GM12878 (cell line): ENCODE measurements at regions not wholly inside any gene's neighbourhood (a gene's known extent, or its start where the extent isn't known, plus 50 kb on each side); places are given as distances from the start of the nearest gene placed in this dataset.

Source experiments
- BRCA1 ChIP-seq: IDR thresholded peaks from 2 replicates; pipeline ENCODE4 v1.6.1; 2011; ENCODE audit warnings: low read depth, low read length, improper control_type of control experiment
- EP300 ChIP-seq, 2 experiments: fragments of 150-350 bp in 1 of 2; IDR thresholded peaks; 2 replicates each; pipeline ENCODE4 v1.6.1; 2011 to 2012; ENCODE audit warnings: low read depth in 2 of 2, low read length in 2 of 2, borderline replicate concordance in 1 of 2, improper control_type of control experiment in 1 of 2, inconsistent platforms in 1 of 2; ENCODE audit not compliant: control insufficient read depth in 1 of 2
- GABPA ChIP-seq: IDR thresholded peaks from 2 replicates; pipeline ENCODE4 v1.6.1; 2014; ENCODE audit warnings: antibody characterized with exemption, low read depth, mild to moderate bottlenecking, inconsistent platforms
- NR2C1 ChIP-seq: fragments of 450-650 bp; IDR thresholded peaks from 2 replicates; pipeline ENCODE4 v1.6.1; 2017; ENCODE audit warnings: antibody characterized with exemption, mild to moderate bottlenecking, moderate library complexity
- POLR2AphosphoS5 ChIP-seq: IDR thresholded peaks from 2 replicates; pipeline ENCODE4 v1.6.1; 2011; ENCODE audit warnings: mild to moderate bottlenecking, low read length, inconsistent platforms
- RAD21 ChIP-seq: IDR thresholded peaks from 2 replicates; pipeline ENCODE4 v1.6.1; 2011; ENCODE audit warnings: mild to moderate bottlenecking, low read depth, low read length, moderate library complexity; ENCODE audit not compliant: insufficient read depth
- TBL1XR1 ChIP-seq: IDR thresholded peaks from 2 replicates; pipeline ENCODE4 v1.6.1; 2012; ENCODE audit warnings: low read depth, low read length, improper control_type of control experiment
- ZNF24 ChIP-seq: fragments of 450-650 bp; IDR thresholded peaks from 2 replicates; pipeline ENCODE4 v1.6.1; 2017; ENCODE audit warnings: antibody characterized with exemption, mild to moderate bottlenecking
- TF ChIP-seq, protein P1 (sequence below): fragments of 450-650 bp; formaldehyde crosslinking; IDR thresholded peaks from 2 replicates; pipeline ENCODE4 v1.4.0; 2020; ENCODE audit warnings: mild to moderate bottlenecking, moderate library complexity
- TF ChIP-seq, protein P2 (sequence below): IDR thresholded peaks from 2 replicates; pipeline ENCODE4 v1.6.1; 2012; ENCODE audit warnings: low read depth, low read length, improper control_type of control experiment
- TF ChIP-seq, protein P3 (sequence below): IDR thresholded peaks from 2 replicates; pipeline ENCODE4 v1.6.1; 2012; ENCODE audit warnings: low read depth, low read length, improper control_type of control experiment

DNA sequence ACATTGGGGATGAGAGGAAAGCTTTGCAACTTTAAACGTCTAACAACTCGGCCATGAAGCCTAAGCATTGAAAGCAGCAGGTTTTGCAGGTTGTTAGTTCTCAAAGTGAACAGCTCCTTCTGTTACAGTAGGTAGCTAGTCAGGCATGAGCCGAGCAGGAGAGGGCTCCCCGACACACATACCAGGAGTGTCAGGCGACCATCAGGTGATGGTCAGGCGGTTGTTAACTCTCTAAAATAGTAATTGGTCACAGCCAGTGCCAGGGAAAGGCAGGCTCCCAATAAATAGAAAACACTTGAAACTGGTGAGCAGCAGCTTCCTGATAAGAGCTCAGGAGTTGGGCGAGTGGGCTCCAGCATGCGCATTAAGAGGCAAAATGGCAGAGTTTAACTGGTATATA, 53.5 kb upstream of the DAPL1 start:
- TF ChIP-seq, protein P1, sequence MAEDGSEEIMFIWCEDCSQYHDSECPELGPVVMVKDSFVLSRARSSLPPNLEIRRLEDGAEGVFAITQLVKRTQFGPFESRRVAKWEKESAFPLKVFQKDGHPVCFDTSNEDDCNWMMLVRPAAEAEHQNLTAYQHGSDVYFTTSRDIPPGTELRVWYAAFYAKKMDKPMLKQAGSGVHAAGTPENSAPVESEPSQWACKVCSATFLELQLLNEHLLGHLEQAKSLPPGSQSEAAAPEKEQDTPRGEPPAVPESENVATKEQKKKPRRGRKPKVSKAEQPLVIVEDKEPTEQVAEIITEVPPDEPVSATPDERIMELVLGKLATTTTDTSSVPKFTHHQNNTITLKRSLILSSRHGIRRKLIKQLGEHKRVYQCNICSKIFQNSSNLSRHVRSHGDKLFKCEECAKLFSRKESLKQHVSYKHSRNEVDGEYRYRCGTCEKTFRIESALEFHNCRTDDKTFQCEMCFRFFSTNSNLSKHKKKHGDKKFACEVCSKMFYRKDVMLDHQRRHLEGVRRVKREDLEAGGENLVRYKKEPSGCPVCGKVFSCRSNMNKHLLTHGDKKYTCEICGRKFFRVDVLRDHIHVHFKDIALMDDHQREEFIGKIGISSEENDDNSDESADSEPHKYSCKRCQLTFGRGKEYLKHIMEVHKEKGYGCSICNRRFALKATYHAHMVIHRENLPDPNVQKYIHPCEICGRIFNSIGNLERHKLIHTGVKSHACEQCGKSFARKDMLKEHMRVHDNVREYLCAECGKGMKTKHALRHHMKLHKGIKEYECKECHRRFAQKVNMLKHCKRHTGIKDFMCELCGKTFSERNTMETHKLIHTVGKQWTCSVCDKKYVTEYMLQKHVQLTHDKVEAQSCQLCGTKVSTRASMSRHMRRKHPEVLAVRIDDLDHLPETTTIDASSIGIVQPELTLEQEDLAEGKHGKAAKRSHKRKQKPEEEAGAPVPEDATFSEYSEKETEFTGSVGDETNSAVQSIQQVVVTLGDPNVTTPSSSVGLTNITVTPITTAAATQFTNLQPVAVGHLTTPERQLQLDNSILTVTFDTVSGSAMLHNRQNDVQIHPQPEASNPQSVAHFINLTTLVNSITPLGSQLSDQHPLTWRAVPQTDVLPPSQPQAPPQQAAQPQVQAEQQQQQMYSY (CRISPR knock-in tag): no peak
- no peak for TF ChIP-seq RAD21
- no peak for TF ChIP-seq POLR2AphosphoS5
- no peak for TF ChIP-seq NR2C1
- no peak for TF ChIP-seq TBL1XR1
- no peak for TF ChIP-seq EP300 (IDR thresholded peaks at IDR 0.05; ENCODE audit: borderline replicate concordance in 1 of 2, control insufficient read depth in 1 of 2, low read depth in 2 of 2, low read length in 2 of 2)
- TF ChIP-seq ZNF24: no peak
- TF ChIP-seq, protein P2, sequence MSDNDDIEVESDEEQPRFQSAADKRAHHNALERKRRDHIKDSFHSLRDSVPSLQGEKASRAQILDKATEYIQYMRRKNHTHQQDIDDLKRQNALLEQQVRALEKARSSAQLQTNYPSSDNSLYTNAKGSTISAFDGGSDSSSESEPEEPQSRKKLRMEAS: no peak
- no peak for TF ChIP-seq GABPA
- TF ChIP-seq, protein P3, sequence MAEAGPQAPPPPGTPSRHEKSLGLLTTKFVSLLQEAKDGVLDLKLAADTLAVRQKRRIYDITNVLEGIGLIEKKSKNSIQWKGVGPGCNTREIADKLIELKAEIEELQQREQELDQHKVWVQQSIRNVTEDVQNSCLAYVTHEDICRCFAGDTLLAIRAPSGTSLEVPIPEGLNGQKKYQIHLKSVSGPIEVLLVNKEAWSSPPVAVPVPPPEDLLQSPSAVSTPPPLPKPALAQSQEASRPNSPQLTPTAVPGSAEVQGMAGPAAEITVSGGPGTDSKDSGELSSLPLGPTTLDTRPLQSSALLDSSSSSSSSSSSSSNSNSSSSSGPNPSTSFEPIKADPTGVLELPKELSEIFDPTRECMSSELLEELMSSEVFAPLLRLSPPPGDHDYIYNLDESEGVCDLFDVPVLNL: no peak
- TF ChIP-seq BRCA1: no peak
